ENCODE measurements at regions not wholly inside any gene's neighbourhood (a gene's known extent, or its start where the extent isn't known, plus 50 kb on each side); places are given as distances from the start of the nearest gene placed in this dataset.

DNA sequence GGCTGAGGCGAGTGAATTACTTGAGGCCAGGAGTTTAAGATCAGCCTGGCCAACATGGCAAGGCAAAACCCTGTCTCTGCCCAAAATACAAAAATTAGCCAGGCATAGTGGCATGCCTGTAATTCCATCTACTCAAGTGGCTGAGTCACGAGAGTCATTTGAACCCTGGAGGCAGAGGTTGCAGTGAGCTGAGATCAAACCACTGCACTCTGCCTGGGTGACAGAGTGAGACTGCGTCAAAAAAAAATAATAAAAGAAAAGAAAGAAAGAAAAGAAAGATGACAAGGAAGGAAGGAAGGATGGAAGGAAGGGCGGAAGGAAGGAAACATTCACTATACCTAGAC is 159.6 kb upstream of the CNOT2 start:
- TF ChIP-seq, protein P1, sequence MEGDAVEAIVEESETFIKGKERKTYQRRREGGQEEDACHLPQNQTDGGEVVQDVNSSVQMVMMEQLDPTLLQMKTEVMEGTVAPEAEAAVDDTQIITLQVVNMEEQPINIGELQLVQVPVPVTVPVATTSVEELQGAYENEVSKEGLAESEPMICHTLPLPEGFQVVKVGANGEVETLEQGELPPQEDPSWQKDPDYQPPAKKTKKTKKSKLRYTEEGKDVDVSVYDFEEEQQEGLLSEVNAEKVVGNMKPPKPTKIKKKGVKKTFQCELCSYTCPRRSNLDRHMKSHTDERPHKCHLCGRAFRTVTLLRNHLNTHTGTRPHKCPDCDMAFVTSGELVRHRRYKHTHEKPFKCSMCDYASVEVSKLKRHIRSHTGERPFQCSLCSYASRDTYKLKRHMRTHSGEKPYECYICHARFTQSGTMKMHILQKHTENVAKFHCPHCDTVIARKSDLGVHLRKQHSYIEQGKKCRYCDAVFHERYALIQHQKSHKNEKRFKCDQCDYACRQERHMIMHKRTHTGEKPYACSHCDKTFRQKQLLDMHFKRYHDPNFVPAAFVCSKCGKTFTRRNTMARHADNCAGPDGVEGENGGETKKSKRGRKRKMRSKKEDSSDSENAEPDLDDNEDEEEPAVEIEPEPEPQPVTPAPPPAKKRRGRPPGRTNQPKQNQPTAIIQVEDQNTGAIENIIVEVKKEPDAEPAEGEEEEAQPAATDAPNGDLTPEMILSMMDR (IDR thresholded peaks at IDR 0.05), result no peak
- TF ChIP-seq POLR2A (IDR thresholded peaks at IDR 0.05), result no peak

Data from breast epithelium (tissue), 3 donors.